Tibial nerve (tissue), 4 donors: ENCODE measurements at regions not wholly inside any gene's neighbourhood (a gene's known extent, or its start where the extent isn't known, plus 50 kb on each side); places are given as distances from the start of the nearest gene placed in this dataset.

ENCODE experiments used
- CTCF ChIP-seq, 5 experiments: fragments of 200-600 bp in 3 of 5; fragments of 450-650 bp in 2 of 5; sonication (generic) in 3 of 5; IDR thresholded peaks; one replicate each; pipeline ENCODE4 v1.5.1; 2016 to 2019; ENCODE audit warnings: antibody characterized with exemption in 5 of 5, mild to moderate bottlenecking in 3 of 5, moderate library complexity in 2 of 5
- EP300 ChIP-seq, 2 donors: sonication (generic); formaldehyde crosslinking; IDR thresholded peaks; one replicate each; pipeline ENCODE4 v1.6.1; 2017; ENCODE audit warnings: antibody characterized with exemption in 2 of 2, mild to moderate bottlenecking in 1 of 2
- POLR2A ChIP-seq, 2 donors: fragments of 450-650 bp; IDR thresholded peaks; one replicate each; pipeline ENCODE4 v1.6.1; 2017; ENCODE audit warnings: antibody characterized with exemption in 2 of 2, mild to moderate bottlenecking in 2 of 2, moderate library complexity in 2 of 2

GRCh38 chr1:234672349-234673135, 62.6 kb upstream of the IRF2BP2 start:
- TF ChIP-seq EP300 (IDR thresholded peaks at IDR 0.05) = no peak
- TF ChIP-seq CTCF (IDR thresholded peaks at IDR 0.05) = no peak
- no peak for TF ChIP-seq POLR2A (IDR thresholded peaks at IDR 0.05)
